ENCODE measurements at regions not wholly inside any gene's neighbourhood (a gene's known extent, or its start where the extent isn't known, plus 50 kb on each side); places are given as distances from the start of the nearest gene placed in this dataset.

DNA sequence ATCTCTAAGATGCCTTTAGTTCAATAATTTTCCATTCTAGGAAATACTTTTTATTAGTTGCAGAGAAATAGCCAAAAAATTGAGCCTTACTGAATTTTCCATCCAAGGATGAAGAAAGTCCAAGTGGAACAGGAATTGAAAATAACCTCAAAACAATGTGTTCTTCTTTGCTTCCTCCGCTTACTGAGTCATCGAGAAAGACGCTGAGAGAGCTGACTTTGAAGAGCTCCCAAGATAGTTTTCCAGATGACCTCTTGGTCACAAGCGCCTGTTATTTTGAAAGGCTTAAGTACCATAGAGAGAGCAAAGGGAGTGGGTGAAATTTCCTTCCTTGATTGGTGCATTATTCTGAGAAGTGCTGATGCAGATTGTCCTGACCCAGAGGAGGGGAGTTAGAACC, 253.5 kb upstream of the ATP10B start:
- no peak for TF ChIP-seq CTCF (IDR thresholded peaks at IDR 0.05 in 8 of 11, conservative IDR thresholded peaks at IDR 0.05 in 3 of 11)
- TF ChIP-seq POLR2A (IDR thresholded peaks at IDR 0.05), result no peak

Data from spleen (tissue), 7 donors.